OCI-LY7 (cell line): ENCODE measurements at regions not wholly inside any gene's neighbourhood (a gene's known extent, or its start where the extent isn't known, plus 50 kb on each side); places are given as distances from the start of the nearest gene placed in this dataset.

Source experiments
- EZH2phosphoT487 ChIP-seq: fragments of 200-600 bp; sonication (generic); IDR thresholded peaks from 2 replicates; pipeline ENCODE4 v1.6.1; 2018; ENCODE audit warnings: low read depth, borderline replicate concordance, mild to moderate bottlenecking, mixed run types, antibody characterized with exemption, low read length, moderate library complexity, mixed read lengths
- TF ChIP-seq, protein P1 (sequence below): fragments of 200-600 bp; sonication (generic); conservative IDR thresholded peaks from 2 replicates; pipeline ENCODE4 v1.5.1; 2014; ENCODE audit warnings: mild to moderate bottlenecking, antibody characterized with exemption, low read length, moderate library complexity, mixed read lengths

- TF ChIP-seq, protein P1, sequence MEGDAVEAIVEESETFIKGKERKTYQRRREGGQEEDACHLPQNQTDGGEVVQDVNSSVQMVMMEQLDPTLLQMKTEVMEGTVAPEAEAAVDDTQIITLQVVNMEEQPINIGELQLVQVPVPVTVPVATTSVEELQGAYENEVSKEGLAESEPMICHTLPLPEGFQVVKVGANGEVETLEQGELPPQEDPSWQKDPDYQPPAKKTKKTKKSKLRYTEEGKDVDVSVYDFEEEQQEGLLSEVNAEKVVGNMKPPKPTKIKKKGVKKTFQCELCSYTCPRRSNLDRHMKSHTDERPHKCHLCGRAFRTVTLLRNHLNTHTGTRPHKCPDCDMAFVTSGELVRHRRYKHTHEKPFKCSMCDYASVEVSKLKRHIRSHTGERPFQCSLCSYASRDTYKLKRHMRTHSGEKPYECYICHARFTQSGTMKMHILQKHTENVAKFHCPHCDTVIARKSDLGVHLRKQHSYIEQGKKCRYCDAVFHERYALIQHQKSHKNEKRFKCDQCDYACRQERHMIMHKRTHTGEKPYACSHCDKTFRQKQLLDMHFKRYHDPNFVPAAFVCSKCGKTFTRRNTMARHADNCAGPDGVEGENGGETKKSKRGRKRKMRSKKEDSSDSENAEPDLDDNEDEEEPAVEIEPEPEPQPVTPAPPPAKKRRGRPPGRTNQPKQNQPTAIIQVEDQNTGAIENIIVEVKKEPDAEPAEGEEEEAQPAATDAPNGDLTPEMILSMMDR, result 0 out of 2 replicates have a peak, but pooled peaks have one; percentile 25
- TF ChIP-seq EZH2phosphoT487, result no peak
These were observed 234.7 kb downstream of the TTC32 start for GRCh38 chr2:19667085-19667484.
